Left renal cortex interstitium (tissue), 4 donors: ENCODE measurements at regions not wholly inside any gene's neighbourhood (a gene's known extent, or its start where the extent isn't known, plus 50 kb on each side); places are given as distances from the start of the nearest gene placed in this dataset.

ENCODE experiments used
- DNase-seq, 4 donors: peaks; one replicate each; pipeline ENCODE4 v3.0.0-alpha.2; 2013; ENCODE audit warnings: low read depth in 4 of 4, low spot score in 2 of 4, missing footprints in 1 of 4

DNA sequence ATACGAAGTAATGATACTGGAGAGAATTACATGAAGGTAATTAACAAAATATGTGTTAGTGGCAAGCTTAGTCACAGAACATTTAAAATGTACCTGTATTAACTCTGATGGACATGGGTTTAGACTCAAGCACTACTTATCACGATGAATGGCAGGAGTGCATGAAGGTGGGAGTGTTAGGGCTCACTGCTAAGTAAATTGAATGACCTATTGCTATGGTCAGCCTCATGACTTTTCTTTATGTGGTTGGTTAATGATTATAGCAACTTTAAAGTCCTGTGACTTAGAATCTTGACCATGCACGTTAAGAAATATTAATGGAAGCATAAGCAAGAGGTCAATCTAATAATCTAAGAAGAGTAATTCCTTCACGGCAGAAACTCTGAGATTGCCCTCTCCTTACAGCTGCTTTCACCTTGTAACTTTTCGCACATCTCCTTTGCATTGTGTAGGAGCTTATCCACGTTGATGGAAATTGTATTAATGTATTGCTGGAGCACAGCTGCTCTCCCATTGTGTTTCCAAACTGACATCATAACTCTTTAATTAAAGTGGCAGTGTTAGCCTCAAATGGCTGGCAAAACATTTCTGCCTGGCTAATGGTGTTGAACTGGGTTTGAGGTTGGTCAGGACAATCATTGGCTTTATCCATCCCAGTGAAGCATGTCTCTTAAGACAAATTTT is 114.5 kb downstream of the RXFP2 start:
- no peak for DNase-seq

DNA sequence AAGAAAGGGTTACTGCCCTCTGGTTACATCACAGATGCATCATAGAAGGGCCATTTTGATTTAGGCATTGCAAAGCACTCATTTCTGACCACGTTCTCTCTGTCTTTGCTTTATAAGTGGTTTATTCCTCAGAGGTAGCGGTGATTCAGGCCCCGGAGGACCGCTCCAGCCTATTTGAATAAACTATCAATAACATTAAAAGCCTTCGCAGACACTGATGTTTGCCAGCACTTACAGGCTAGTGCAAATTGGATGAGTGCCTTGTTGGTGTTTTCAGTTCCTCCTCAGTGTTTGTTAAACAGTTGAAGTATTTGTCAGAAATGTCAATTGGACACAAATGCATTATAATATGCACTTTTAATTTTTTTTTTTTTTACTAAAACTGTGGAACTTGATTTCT is 120.2 kb downstream of the RXFP2 start:
- no peak for DNase-seq

DNA sequence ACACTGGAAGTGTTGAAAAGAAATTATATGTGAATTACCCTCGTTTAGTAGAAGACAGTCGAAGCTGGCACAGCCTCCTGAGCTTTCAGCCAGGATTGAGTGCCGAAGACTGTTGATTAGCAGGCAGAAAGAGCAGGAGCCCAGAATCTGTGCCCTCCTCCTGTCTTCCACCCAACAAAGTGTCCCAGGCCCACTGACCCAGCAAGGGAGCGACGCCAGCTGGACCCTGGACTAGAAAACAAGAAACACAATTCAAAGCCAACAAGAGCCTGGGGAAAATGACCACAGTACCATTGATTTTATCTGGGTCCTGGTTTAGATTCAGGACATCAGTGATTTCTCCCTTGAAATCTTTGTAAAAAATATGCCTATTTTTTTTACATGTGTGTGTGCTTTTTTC is 120.7 kb downstream of the RXFP2 start:
- DNase-seq: no peak

DNA sequence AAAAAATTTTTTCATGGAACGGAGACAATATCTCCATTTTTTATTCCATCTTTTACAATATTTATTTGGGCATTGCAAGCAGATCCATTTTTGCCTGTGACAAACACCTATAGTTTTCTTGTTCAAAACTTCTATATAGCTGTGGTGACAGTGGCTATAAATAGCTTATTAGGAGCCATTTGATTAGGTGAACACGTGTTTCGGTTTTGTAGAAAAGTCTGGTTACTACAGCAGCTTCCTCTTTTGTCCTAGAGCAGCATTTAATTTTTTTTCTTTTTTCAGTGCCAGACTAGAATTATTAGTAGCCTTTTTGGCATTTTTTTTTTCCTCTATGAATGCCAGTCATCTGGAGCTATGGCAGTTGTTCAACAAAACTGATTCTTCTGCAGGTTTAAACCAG is 123.5 kb downstream of the RXFP2 start:
- DNase-seq: no peak

DNA sequence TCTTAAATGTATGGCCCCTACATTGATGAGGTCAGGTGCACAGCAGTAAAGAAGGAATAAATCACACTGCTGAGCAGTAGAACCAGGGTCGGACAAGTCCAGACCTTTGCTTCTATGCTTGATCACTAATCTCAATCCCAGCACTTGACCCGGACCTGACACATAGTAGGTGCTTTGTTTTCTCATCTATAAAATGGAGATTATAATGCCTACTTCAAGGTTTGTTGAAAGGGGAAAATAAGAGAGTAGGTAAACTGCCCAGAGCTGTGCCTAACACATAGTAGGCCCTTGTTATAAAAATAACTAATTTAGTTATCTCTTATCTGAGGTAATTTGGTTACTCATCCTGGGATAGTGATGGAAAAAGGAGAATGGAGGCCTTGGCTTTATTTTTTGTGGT is 125.0 kb downstream of the RXFP2 start:
- no peak for DNase-seq

DNA sequence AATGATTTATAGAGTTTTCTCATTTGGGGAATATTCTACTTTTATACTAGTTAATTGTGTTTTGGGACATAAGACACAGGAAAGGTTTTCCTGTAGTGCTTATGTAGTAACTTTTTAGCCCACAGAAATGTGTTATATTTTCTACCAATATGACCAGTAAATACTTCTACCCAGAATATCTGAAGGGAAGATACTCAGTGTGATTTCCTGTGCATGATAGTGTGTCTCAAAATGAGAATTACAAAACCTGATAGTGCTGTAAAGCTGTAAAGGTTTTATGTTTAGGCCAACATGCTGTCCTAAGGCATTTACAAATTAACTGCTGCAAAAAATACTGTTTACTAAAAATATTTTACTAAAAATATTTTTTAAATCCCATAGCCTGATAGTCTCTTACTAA is 126.8 kb downstream of the RXFP2 start:
- no peak for DNase-seq

DNA sequence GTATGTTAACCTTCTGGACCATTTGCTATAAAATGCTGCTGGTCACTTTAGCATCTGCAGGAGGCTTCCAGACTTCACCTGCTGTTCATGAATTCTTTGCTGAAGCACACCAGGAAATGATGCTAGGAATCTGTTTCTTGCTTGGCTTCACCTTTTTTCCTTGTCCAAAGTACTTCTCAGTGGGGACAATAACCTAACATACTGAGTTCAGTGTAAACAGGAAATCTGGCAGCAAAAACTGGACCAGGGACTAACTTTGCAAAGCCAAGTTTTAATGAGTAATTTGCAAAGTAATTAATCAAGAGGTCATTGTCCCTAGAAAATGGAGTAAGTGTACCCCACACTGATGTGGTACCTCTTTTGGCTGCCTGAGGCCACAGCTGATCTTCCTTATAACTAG is 128.4 kb downstream of the RXFP2 start:
- no peak for DNase-seq

DNA sequence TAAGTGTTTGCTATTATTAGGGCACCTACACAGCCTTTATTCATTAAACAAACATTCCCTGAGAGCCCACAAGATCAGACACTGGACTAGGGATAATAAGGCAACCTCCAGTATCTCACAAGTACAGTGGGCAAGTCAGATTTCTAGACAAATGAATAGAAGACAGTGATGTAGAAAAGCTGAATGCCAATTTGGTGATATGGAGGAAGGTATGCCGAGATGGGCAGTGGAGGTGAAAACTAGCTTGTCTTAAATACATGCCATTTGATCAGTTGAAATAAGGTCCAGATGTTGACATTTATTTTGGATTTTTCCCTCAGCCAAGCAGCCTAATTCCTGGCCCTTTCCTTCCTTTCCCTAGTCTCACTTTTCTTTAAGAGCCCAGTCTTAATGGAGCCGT is 130.3 kb downstream of the RXFP2 start:
- DNase-seq: no peak

DNA sequence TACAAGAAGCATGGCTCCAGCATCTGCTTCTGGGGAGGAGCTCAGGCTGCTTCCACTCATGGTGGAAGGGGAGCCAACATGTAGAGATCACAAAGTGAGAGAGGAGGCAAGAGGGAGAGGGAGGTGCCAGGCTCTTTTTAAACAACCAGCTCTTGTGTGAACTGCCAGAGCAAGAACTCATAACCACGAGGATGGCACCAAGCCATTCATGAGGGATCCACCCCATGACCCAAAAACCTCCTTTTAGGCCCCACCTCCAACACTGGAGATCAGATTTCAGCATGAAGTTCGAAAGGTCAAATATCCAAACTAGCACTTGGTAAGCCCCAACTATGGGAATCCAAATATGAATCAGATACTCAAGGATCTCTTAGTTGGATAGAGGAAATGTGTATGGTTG is 131.2 kb downstream of the RXFP2 start:
- no peak for DNase-seq

DNA sequence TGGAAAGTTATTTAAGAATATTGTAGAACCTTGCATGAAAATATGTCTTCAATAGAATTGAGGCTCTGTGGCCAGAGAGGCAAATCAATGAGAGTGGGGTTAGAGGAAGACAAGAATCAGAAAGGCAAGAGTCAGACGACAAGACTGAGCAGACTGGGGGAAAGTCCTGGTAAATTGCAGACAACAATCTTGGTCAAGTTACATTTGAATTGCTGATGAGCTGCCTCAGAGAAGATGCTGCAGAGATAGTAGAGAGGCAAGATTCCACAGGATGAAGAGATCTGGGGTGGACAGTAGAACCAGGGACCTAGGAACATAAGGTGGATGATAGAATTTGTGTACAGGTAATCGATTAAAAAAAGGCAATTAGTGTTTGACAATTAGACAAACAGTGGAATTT is 133.8 kb downstream of the RXFP2 start:
- no peak for DNase-seq

DNA sequence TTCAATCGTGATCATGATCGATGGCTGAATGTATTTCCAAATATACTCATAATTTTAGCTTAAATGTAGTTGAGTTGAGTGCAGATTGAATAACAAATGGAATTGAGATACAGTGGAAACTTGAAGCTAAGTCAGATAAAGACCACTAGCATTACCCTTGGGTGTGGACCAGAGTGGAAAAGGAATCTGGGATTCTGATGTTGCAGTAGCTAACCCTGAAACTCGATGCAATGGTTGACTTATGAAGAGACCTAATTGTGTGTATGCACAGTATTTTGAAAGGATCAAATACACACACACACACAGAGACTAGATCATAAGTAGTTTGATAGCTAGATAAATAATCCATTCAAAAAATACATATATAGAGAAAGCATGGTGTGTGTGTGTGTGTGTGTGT is 135.8 kb downstream of the RXFP2 start:
- DNase-seq: no peak

DNA sequence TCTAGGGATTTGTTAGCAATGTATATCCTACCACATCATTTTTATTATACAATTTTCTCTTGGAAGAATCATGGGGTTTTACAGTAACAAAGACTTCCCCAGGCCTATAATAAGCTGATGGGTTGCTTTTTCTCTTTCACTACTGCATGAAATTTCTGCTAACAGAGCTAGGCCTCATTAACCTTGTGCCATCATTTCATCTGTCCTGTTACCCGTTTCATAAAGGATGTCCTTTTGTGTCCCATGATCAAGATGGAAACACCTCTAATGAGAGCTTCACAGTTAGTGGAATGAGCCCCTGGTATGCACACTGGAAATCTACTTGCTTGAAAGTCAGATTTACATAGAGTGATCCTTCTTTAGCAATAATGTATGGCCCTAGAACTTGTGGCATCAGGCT is 138.7 kb downstream of the RXFP2 start:
- no peak for DNase-seq

DNA sequence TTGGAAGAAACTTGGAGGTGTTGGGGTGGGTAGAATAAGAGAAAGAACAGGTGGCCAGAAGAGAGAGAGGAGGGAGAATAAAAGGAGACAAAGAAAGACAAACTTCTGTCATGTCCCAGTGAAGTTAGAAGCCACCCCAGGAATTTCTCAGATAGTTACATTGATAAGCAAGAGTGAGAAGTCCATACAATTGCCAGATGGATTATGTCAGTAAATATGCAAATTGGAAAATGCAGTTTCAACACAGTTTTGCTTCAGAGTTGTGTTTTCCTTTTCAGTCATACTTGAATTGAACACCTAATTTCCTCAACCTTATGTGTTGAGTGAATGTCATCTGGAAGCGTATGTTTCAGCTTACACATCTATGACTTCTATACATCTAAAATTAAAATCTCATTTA is 139.2 kb downstream of the RXFP2 start:
- DNase-seq: no peak

DNA sequence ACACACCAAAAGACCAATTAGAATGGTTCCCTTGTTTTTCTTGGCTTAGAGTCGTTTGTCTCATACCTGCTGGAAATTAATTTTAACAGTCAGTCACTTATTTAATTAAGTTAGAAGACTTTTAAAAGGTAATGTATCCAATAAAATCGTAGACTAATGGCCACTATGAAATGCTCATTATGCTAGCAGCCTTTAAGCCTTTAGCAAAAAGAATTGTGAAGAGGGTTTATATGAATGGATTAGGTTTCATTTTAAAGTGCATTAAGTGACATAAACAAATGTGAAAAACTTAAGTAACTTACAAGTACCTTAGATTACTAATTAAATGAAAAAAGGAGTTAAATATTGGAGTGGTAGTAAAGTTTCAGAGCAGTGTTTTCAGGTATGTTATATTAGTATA is 139.6 kb downstream of the RXFP2 start:
- no peak for DNase-seq

DNA sequence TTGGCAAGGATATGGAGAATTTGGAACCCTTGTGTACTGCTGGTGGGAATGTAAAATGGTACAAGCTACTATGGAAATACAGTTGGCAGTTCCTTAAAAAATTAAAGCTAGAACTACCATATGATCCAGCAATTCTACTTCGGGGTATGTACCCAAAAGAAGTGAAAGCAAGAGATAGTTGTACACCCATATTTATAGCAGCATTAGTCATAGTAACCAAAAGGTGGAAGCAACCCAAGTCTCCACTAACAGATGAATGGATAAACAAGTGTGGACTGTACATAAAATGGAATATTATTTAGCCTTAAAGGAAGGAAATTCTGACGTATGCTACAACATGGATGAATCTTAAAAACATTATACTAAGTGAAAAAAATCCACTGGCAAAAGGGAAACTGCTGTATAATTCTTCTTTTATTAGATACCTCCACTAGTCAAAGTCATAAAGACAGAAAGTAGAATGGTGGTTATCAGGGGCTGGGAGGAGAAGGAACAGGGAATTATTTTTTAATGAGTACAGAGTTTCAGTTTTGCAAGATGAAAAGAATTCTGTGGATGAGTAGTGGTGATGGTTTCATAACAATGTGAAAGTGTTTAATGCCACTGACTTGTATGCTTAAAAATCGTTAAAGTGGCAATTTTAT is 141.6 kb downstream of the RXFP2 start:
- DNase-seq: no peak

DNA sequence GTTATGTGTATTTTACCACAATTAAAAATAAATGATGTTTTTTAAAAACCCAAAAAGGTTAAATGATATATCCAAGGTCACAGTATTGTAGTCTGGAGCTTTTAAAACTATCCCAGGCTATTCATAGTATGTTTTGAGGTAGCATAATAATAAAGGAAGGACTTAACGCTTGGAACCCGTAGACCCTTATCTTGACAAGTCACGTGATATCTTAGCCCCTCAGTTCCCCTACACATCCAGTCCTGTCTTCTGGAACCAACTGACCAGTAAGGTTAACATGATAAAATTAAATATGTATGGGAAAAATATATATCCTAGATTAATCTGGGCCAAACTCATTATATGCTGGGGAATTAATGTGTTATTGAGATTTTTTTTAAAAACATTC is 142.2 kb downstream of the RXFP2 start:
- DNase-seq: no peak

DNA sequence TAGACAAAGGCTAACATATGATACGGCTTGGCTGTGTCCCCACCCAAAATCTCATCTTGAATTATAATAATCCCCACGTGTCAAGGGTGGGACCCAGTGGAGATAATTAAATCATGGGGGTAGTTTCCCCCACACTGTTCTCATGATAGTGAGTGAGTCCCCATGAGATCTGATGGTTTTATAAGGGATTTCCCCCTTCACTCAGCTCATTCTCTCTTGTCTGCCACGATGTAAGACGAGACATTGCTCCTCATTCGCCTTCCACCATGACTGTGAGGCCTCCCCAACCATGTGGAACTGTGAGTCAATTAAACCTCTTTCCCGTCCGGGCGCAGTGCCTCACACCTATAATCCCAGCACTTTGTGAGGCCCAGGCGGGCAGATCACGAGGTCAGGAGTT is 143.5 kb downstream of the RXFP2 start:
- DNase-seq: no peak

DNA sequence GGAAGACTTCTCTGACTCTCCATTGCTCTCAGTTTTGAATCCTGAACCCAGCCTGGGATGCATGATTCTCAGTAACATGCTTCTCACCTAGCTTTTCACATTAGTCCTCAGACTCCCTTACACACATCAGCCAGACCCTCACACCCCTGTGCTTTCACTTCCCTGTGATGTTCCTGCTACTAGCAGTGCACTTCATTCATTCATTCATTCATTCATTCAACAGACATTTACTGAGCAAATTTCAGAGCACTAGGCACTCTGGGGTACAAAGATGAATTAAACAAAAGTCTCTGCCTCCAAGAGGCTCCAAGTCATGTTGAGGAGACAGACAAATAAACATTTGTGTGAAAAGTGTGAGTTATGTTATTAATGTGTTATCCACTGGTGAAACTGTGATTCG is 145.2 kb downstream of the RXFP2 start:
- no peak for DNase-seq

DNA sequence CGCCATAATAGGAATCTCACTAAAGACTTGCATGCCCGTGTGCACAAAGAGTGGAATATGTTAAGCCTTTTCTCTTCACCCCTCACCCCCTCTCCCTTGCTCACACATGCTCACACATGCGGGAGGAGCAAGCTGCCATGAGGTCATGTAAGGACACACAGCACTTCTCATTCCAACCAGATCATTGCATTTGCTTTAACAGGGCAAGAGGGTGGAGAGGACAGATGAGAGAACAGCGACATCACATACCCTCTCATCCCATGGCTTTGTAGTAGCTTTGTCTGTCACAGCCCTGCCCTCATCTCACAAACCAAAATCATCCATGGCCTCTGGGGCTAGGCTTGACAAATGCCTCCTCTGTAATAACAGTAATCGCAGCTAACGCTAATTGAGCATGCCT is 145.6 kb upstream of the FRY start:
- no peak for DNase-seq

DNA sequence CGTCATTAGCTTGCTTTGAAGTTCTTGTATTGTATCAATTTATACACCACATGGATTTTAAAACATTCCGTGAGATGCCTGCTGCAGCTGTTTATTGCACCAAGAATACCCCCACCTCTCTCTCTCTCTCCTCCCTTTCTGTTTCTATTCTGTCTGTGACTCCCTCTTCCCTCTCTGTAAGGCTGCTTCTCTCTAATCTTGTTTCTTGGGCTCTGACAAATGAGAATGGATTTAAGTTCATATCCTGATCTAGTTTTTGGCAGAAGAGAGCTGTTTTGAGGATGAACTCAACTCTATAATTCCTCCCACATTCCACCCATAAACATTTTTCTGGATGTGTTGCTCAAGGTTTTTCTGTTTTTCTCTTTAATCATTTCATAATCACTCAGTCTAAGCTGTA is 144.3 kb upstream of the FRY start:
- no peak for DNase-seq

DNA sequence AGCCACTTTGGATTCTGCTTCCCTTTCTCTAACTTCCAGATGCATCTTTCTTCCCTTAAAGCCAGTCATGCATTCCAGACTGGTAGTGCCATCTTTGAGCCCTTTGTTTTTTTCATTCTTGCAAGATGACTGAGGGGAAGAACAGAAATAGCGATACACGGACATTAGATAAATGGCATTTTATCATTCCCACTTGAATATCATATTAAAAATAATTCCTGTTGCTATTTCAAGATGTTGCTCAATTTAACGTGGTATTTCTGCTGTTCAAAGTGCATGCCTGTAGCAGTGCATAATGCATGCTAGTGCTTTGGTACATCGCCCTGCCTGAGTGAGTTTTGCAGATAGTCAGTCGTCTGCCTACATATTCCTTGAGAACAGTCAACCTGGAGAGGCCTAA is 140.6 kb upstream of the FRY start:
- DNase-seq: no peak

DNA sequence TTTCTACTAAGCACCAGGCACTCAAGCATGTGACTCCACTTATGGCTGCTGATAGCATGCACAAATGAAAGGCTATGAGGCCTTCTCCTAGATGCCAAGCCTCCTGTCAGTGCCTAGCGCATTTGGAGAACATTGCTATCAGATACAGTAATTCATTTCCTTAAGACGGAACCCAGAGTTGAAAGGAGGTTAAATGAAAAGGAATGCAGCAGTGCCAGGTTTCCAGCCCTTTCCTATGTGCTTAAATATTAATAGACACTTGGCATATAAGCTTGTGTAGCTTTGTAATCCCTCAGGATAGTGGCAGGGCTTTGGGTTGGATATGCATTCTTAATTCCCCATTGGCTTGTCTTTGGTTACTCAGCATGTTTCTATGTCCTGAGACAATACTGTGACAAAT is 140.1 kb upstream of the FRY start:
- DNase-seq: no peak

DNA sequence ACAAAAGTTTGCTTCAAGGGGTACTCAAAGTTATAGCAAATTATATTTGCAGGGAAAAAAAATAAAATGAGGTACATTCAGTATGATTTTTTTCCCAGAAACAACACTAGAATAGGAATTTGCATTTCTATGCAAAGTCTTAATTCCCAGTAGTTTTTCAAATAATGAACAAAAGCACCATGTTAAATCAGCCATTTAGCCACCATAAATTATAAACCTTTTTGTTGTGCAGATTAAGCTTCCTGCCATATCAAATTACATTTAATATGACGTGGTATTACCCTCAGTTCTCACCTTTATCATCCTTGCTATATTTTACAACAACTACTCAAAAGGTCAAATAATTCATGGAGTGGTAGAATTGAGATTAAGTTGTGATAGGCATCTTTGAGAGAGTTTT is 136.6 kb upstream of the FRY start:
- DNase-seq: no peak
